SK-N-MC (cell line): ENCODE measurements at regions not wholly inside any gene's neighbourhood (a gene's known extent, or its start where the extent isn't known, plus 50 kb on each side); places are given as distances from the start of the nearest gene placed in this dataset.
"Not testable (repeated sequence)": the region's sequence is repeated elsewhere in the genome, so short reads cannot be mapped to it uniquely, and the experiment has no call there.

Experiments used
- DNase-seq: peaks from one replicate; pipeline ENCODE4 v3.0.0-alpha.2; 2011; ENCODE audit warnings: low read depth, low spot score
- H3K27ac ChIP-seq: fragments of 200-600 bp; sonication (generic); 2 replicates; pipeline ENCODE4 v1.5.1; 2016; ENCODE audit warnings: mixed run types
- H3K36me3 ChIP-seq: fragments of 200-600 bp; sonication (generic); 2 replicates; pipeline ENCODE4 v1.6.1; 2017; ENCODE audit warnings: antibody characterized with exemption, low read length, mixed read lengths; ENCODE audit not compliant: insufficient read depth
- H3K4me3 ChIP-seq: fragments of 200-600 bp; sonication (generic); 2 replicates; pipeline ENCODE4 v1.5.1; 2016
- H3K9ac ChIP-seq: fragments of 200-600 bp; sonication (generic); 2 replicates; pipeline ENCODE4 v1.8.0; 2017; ENCODE audit warnings: mixed run types, mixed read lengths; ENCODE audit not compliant: insufficient read length
- H3K9me3 ChIP-seq: fragments of 200-600 bp; sonication (generic); 2 replicates; pipeline ENCODE4 v1.6.1; 2017; ENCODE audit warnings: low read depth, mild to moderate bottlenecking, antibody characterized with exemption, low read length, moderate library complexity, mixed read lengths
- EZH2 ChIP-seq: fragments of 200-600 bp; sonication (generic); IDR thresholded peaks from one replicate; pipeline ENCODE4 v1.6.1; 2017; ENCODE audit warnings: antibody characterized with exemption
- FOXP2 ChIP-seq: optimal IDR thresholded peaks from 2 replicates; pipeline ENCODE3; 2011; ENCODE audit warnings: mild to moderate bottlenecking, moderate library complexity; ENCODE audit not compliant: insufficient read depth; ENCODE audit errors: extremely low read length, control extremely low read depth
- POLR2AphosphoS5 ChIP-seq: IDR thresholded peaks from 2 replicates; pipeline ENCODE4 v1.6.1; 2012; ENCODE audit warnings: mild to moderate bottlenecking, low read depth, low read length, borderline replicate concordance

DNA sequence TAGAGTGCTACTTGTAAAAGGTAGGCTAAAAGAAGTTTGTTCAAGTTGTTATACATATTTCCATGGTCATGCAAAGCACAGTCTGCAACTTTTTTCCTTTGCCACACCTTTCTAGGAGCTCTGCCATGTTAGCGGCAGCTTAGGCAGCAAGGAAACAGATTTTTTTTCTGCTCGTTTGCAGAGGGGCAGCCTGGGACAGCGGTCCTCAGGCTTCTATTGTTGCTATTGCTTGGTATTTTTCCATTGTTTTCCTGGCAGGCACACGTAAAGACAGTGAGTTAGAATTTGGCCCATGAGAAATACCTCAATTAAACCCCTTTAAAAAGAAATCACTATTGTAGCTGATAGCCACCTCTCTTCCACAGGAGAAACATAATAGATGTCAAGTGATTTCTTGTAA, 391.4 kb downstream of the SH2D1A start:
- no peak overlapping the region for H3K27ac ChIP-seq
- no peak overlapping the region for H3K4me3 ChIP-seq
- H3K36me3 ChIP-seq, result no peaks in the 10 kb centered on the region
- TF ChIP-seq FOXP2 (no peak), POLR2AphosphoS5 (no peak), EZH2 (no peak)
- H3K9me3 ChIP-seq, result no peaks in the 10 kb centered on the region
- DNase-seq, result no peak
- no peak overlapping the region for H3K9ac ChIP-seq

- no peak for DNase-seq
- Histone ChIP-seq H3K27ac (no peak overlapping the region), H3K9ac (no peak overlapping the region), H3K4me3 (no peak overlapping the region), H3K9me3 (no peaks in the 10 kb centered on the region), H3K36me3 (no peaks in the 10 kb centered on the region)
- TF ChIP-seq FOXP2, result no peak
- TF ChIP-seq EZH2, result no peak
- no peak for TF ChIP-seq POLR2AphosphoS5
These were observed 400.9 kb downstream of the SH2D1A start for GRCh38 chrX:124747295-124747694.

GRCh38 chrX:124764354-124764753, 418.0 kb downstream of the SH2D1A start:
- TF ChIP-seq POLR2AphosphoS5 (no peak), FOXP2 (no peak), EZH2 (no peak)
- DNase-seq, result no peak

DNA sequence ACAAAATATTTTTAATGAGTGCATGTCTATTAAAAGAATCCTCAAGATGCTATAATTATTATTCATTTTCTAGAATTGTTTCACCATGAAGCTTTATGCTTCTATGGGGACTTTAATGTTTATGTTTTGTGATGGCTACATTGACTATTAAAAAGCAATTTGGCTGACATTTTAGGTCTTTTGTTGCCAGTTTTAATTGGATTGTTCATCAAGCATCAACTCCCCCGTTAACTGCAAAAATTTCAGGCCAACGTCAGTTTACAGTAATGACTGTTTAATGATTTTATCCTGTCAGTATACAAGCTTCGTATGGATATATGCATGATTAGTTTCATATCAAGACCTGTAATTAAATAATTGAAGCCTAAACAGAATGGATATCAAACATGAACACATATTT, 422.8 kb downstream of the SH2D1A start:
- H3K9ac ChIP-seq, result no peak overlapping the region
- no peak overlapping the region for H3K4me3 ChIP-seq
- no peak overlapping the region for H3K27ac ChIP-seq
- H3K9me3 ChIP-seq, result no peaks in the 10 kb centered on the region
- no peak for TF ChIP-seq EZH2
- no peak for TF ChIP-seq POLR2AphosphoS5
- TF ChIP-seq FOXP2, result no peak
- DNase-seq, result no peak
- no peaks in the 10 kb centered on the region for H3K36me3 ChIP-seq

More at GRCh38 chrX:124764354-124764753, 418.0 kb downstream of the SH2D1A start:
- H3K36me3 ChIP-seq, result no peaks in the 10 kb centered on the region
- no peak overlapping the region for H3K27ac ChIP-seq
- H3K9ac ChIP-seq, result no peak overlapping the region
- H3K4me3 ChIP-seq, result no peak overlapping the region
- H3K9me3 ChIP-seq, result no peaks in the 10 kb centered on the region

- H3K4me3 ChIP-seq, result no peak overlapping the region
- no peaks in the 10 kb centered on the region for H3K9me3 ChIP-seq
- TF ChIP-seq POLR2AphosphoS5, result no peak
- no peak for TF ChIP-seq FOXP2
- no peak for TF ChIP-seq EZH2
- no peak overlapping the region for H3K9ac ChIP-seq
- no peaks in the 10 kb centered on the region for H3K36me3 ChIP-seq
- no peak overlapping the region for H3K27ac ChIP-seq
- DNase-seq, result no peak
These were observed 424.9 kb downstream of the SH2D1A start for GRCh38 chrX:124771292-124771691.

DNA sequence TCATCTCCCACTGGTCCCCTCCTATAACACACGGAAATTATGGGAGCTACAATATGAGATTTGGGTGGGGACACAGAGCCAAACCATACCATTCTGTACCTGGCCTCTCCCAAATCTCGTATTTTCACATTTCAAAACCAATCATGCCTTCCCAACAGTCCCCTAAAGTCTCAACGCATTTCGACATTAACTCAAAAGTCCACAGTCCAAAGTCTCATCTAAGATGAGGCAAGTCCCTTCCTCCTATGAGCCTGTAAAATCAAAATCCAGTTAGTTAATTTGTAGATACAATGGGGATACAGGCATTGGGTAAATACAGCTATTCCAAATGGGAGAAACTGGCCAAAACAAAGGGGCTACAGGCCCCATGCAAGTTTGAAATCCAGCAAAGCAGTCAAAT, 441.9 kb downstream of the SH2D1A start:
- not testable (repeated sequence) for H3K36me3 ChIP-seq, DNase-seq, H3K9ac ChIP-seq, H3K4me3 ChIP-seq, H3K27ac ChIP-seq, H3K9me3 ChIP-seq

DNA sequence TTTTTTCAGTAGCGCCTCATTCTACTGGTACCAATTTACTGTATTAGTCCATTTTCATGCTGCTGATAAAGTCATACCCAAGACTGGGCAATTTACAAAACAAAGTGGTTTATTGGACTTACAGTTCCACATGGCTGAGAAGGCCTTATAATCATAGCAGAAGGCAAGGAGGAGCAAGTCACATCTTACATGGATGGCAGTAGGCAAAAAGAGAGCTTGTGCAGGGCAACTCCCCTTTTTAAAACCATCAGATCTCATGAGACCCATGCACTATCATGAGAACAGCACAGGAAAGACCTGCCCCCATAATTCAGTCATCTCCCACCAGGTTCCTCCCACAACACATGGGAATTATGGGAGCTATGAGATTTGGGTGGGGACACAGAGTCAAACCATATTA, 443.5 kb downstream of the SH2D1A start:
- H3K9ac ChIP-seq, H3K4me3 ChIP-seq, H3K36me3 ChIP-seq, H3K27ac ChIP-seq, DNase-seq, H3K9me3 ChIP-seq: not testable (repeated sequence)

DNA sequence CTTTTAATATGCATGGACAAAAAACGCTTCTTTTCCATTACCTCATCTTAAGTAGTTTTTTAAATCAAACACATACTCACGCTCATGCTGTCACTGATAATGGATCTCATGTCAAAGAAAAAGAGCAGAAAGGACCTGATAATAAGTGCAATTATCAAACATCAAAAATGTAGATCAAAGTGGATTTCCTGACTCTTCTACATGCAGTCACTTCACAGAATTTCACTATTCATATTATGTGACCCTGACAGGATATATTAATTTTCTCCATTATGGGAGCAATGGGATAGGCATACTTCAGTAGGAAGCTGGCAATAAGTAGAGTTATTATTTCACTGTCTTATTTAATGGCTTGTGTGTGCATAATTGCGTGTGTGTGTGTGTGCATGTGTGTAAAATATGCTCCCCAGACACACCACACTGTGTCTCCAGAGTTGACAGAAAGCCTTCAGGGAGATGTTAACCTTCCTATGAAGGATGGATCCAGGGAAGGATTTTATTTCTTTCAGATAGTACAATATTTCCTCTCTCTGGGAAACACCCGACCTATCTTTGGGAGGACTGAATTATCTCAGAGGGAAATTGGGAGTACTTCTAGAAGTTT, 445.2 kb downstream of the SH2D1A start:
- H3K9me3 ChIP-seq, result no peaks in the 10 kb centered on the region
- DNase-seq, result no peak
- TF ChIP-seq POLR2AphosphoS5 (no peak), FOXP2 (no peak), EZH2 (no peak)
- H3K36me3 ChIP-seq, result no peaks in the 10 kb centered on the region
- no peak overlapping the region for H3K27ac ChIP-seq
- no peak overlapping the region for H3K9ac ChIP-seq
- no peak overlapping the region for H3K4me3 ChIP-seq

- no peak overlapping the region for H3K27ac ChIP-seq
- H3K9me3 ChIP-seq, result no peaks in the 10 kb centered on the region
- H3K9ac ChIP-seq, result no peak overlapping the region
- H3K36me3 ChIP-seq, result no peaks in the 10 kb centered on the region
- no peak overlapping the region for H3K4me3 ChIP-seq
- DNase-seq, result no peak
- TF ChIP-seq FOXP2 (no peak), EZH2 (no peak), POLR2AphosphoS5 (no peak)
These were observed 450.6 kb downstream of the SH2D1A start for GRCh38 chrX:124796989-124797388.

- H3K4me3 ChIP-seq, result no peak overlapping the region
- H3K27ac ChIP-seq, result no peak overlapping the region
- H3K9ac ChIP-seq, result no peak overlapping the region
- H3K9me3 ChIP-seq, result no peaks in the 10 kb centered on the region
- no peak for DNase-seq
- no peaks in the 10 kb centered on the region for H3K36me3 ChIP-seq
- no peak for TF ChIP-seq EZH2
- no peak for TF ChIP-seq POLR2AphosphoS5
- TF ChIP-seq FOXP2, result no peak
These were observed 458.6 kb downstream of the SH2D1A start for GRCh38 chrX:124804962-124805361.
